HCT116 (cell line): ENCODE measurements at regions not wholly inside any gene's neighbourhood (a gene's known extent, or its start where the extent isn't known, plus 50 kb on each side); places are given as distances from the start of the nearest gene placed in this dataset.

Experiments used
- ATAC-seq: fragments of 200-7000 bp; cut with Tn5 transposase; 2 replicates; pipeline ENCODE4 v1.9.1; 2020; ENCODE audit warnings: mild to moderate bottlenecking, moderate library complexity
- BruUV-seq: library from RNA; stranded (reverse); fragments of 400-500 nt; replicated peaks from 2 replicates; lab custom pipeline; 2021; lab: Mats Ljungman, UMichigan
- CTCF ChIA-PET: fragments of 300-600 bp; sonication (Branson Sonifier 250); formaldehyde crosslinking; loops from one replicate; lab custom pipeline; 2021; ENCODE audit warnings: antibody characterized with exemption; lab: Charles Lee
- POLR2A ChIA-PET: fragments of 300-600, 350-600 bp; sonication (Branson Sonifier 250); formaldehyde crosslinking; loops from one replicate; lab custom pipeline; 2021; ENCODE audit warnings: antibody characterized with exemption; lab: Charles Lee
- RAD21 ChIA-PET, 2 experiments: fragments of 300-600 bp; sonication (Branson Sonifier 250); formaldehyde crosslinking; loops; one replicate each; lab custom pipeline; 2023; ENCODE audit warnings: low total read pairs in 2 of 2; ENCODE audit not compliant: uncharacterized antibody in 2 of 2, unreplicated experiment in 2 of 2, low non-redundant PET in 1 of 2; lab: Charles Lee
- DNase-seq: peaks from one replicate; pipeline ENCODE4 v3.0.0-alpha.2; 2010; ENCODE audit warnings: low read depth, low spot score
- H2AFZ ChIP-seq: fragments of 200-600 bp; shearing (Covaris generic), sonication (generic); 2 replicates; pipeline ENCODE4 v1.6.1; 2017; ENCODE audit warnings: low read depth, mixed run types, mixed read lengths, antibody characterized with exemption, low read length; ENCODE audit not compliant: poor library complexity, severe bottlenecking
- H3K27ac ChIP-seq: 2 replicates; pipeline ENCODE4 v1.5.1; 2012; ENCODE audit warnings: low read depth, low read length
- H3K27me3 ChIP-seq: fragments of 200-600 bp; sonication (generic); 2 replicates; pipeline ENCODE4 v1.6.1; 2016; ENCODE audit warnings: mixed run types, low read length, mixed read lengths; ENCODE audit not compliant: insufficient read depth
- H3K36me3 ChIP-seq, 2 experiments: fragments of 200-500 bp in 1 of 2; fragments of 200-600 bp in 1 of 2; sonication (Bioruptor generic) in 1 of 2; sonication (generic) in 1 of 2; 2 replicates each; pipeline versions ENCODE4 v1.5.1 to v1.6.1; 2014 to 2016; ENCODE audit warnings: low read length in 2 of 2, inconsistent platforms in 1 of 2, mixed read lengths in 1 of 2, mixed run types in 1 of 2; ENCODE audit not compliant: insufficient read depth in 2 of 2, control insufficient read depth in 1 of 2
- H3K4me1 ChIP-seq, 2 experiments: fragments of 200-600 bp in 1 of 2; sonication (generic) in 1 of 2; 2 replicates each; pipeline versions ENCODE4 v1.5.1 to v1.6.1; 2012 to 2017; ENCODE audit warnings: low read length in 2 of 2, inconsistent platforms in 1 of 2, mild to moderate bottlenecking in 1 of 2, mixed read lengths in 1 of 2, mixed run types in 1 of 2, moderate library complexity in 1 of 2; ENCODE audit not compliant: insufficient read depth in 2 of 2, control insufficient read depth in 1 of 2
- H3K4me2 ChIP-seq: fragments of 200-600 bp; sonication (generic); 2 replicates; pipeline ENCODE4 v1.6.1; 2017; ENCODE audit warnings: mixed run types, low read length, mixed read lengths
- H3K4me3 ChIP-seq, 2 experiments: fragments of 200-600 bp in 1 of 2; sonication (generic) in 1 of 2; replicated peaks in 1 of 2; 2 replicates each; pipeline ENCODE4 v1.5.1; 2011 to 2016; ENCODE audit warnings: low read length in 2 of 2, control low read depth in 1 of 2, low read depth in 1 of 2, mild to moderate bottlenecking in 1 of 2, mixed read lengths in 1 of 2, mixed run types in 1 of 2
- H3K79me2 ChIP-seq: fragments of 200-600 bp; sonication (generic); 2 replicates; pipeline ENCODE4 v1.6.1; 2017; ENCODE audit warnings: mild to moderate bottlenecking, mixed run types, low read length, moderate library complexity, mixed read lengths; ENCODE audit not compliant: insufficient read depth
- H3K9ac ChIP-seq: fragments of 200-600 bp; sonication (generic); 2 replicates; pipeline ENCODE4 v1.6.1; 2016; ENCODE audit warnings: low read length, mixed read lengths
- H3K9me2 ChIP-seq: fragments of 200-600 bp; sonication (generic), shearing (Covaris generic); 2 replicates; pipeline ENCODE4 v1.6.1; 2017; ENCODE audit warnings: mixed run types, mild to moderate bottlenecking, moderate library complexity; ENCODE audit not compliant: insufficient read depth
- H3K9me3 ChIP-seq, 2 experiments: fragments of 200-500 bp in 1 of 2; fragments of 200-600 bp in 1 of 2; sonication (Bioruptor generic) in 1 of 2; sonication (generic) in 1 of 2; 2 replicates each; pipeline ENCODE4 v1.6.1; 2014 to 2017; ENCODE audit warnings: low read length in 2 of 2, mixed read lengths in 2 of 2, inconsistent platforms in 1 of 2, low read depth in 1 of 2, mild to moderate bottlenecking in 1 of 2, mixed run types in 1 of 2, moderate library complexity in 1 of 2; ENCODE audit not compliant: control insufficient read depth in 1 of 2, insufficient read depth in 1 of 2
- H4K20me1 ChIP-seq: fragments of 200-600 bp; sonication (generic), shearing (Covaris generic); 2 replicates; pipeline ENCODE4 v1.6.1; 2017; ENCODE audit warnings: mixed run types, mild to moderate bottlenecking, moderate library complexity; ENCODE audit not compliant: insufficient read depth
- EGR1 ChIP-seq: IDR thresholded peaks from 2 replicates; pipeline ENCODE4 v1.6.1; 2012; ENCODE audit warnings: low read depth
- ELF1 ChIP-seq: IDR thresholded peaks from 2 replicates; pipeline ENCODE4 v1.6.1; 2012; ENCODE audit warnings: low read depth, borderline replicate concordance
- EZH2 ChIP-seq: fragments of 200-600 bp; sonication (generic); IDR thresholded peaks from 2 replicates; pipeline ENCODE4 v1.6.1; 2017; ENCODE audit warnings: antibody characterized with exemption, mixed run types
- EZH2phosphoT487 ChIP-seq: fragments of 200-600 bp; IDR thresholded peaks from 2 replicates; pipeline ENCODE4 v1.6.1; 2018; ENCODE audit warnings: antibody characterized with exemption, borderline replicate concordance
- POLR2A ChIP-seq: IDR thresholded peaks from 2 replicates; pipeline ENCODE4 v1.7.0; 2011; ENCODE audit warnings: borderline replicate concordance; ENCODE audit not compliant: insufficient read depth, insufficient read length; ENCODE audit errors: extremely low read depth
- POLR2AphosphoS5 ChIP-seq: IDR thresholded peaks from 2 replicates; pipeline ENCODE4 v1.6.1; 2011; ENCODE audit warnings: mild to moderate bottlenecking, low read depth, low read length, moderate library complexity
- RAD21 ChIP-seq: IDR thresholded peaks from 2 replicates; pipeline ENCODE4 v1.6.1; 2012; ENCODE audit warnings: low read depth, mild to moderate bottlenecking
- SIN3A ChIP-seq: IDR thresholded peaks from 2 replicates; pipeline ENCODE4 v1.6.1; 2012; ENCODE audit warnings: low read depth
- SP1 ChIP-seq: IDR thresholded peaks from 2 replicates; pipeline ENCODE4 v1.6.1; 2012; ENCODE audit warnings: low read depth
- SRF ChIP-seq: IDR thresholded peaks from 2 replicates; pipeline ENCODE4 v1.6.1; 2012; ENCODE audit warnings: low read depth
- TCF7L2 ChIP-seq: IDR thresholded peaks from 2 replicates; pipeline ENCODE4 v1.7.0; 2011; ENCODE audit warnings: borderline replicate concordance, inconsistent platforms; ENCODE audit not compliant: insufficient read depth, insufficient read length; ENCODE audit errors: extremely low read depth
- YY1 ChIP-seq: IDR thresholded peaks from 2 replicates; pipeline ENCODE4 v1.6.1; 2011; ENCODE audit warnings: low read length, low read depth, moderate library complexity, mild to moderate bottlenecking; ENCODE audit not compliant: insufficient replicate concordance; ENCODE audit errors: extremely low read depth
- ZFX ChIP-seq: fragments of 450-650 bp; IDR thresholded peaks from 2 replicates; pipeline ENCODE4 v1.6.1; 2017
- intact Hi-C: fragments of 100-400 bp; cut with micrococcal nuclease; formaldehyde crosslinking; loops from 2 replicates; pipeline ENCODE4 v1.10.0; 2022
- TF ChIP-seq, protein P1 (sequence below): IDR thresholded peaks from 2 replicates; pipeline ENCODE4 v1.6.1; 2012; ENCODE audit warnings: low read depth
- TF ChIP-seq, protein P2 (sequence below): IDR thresholded peaks from 2 replicates; pipeline ENCODE4 v1.6.1; 2011; ENCODE audit warnings: mild to moderate bottlenecking, low read length, moderate library complexity; ENCODE audit not compliant: insufficient replicate concordance; ENCODE audit errors: extremely low read depth
- TF ChIP-seq, protein P3 (sequence below), 3 experiments: fragments of 200-600 bp in 1 of 3; sonication (generic) in 1 of 3; IDR thresholded peaks in 2 of 3; conservative IDR thresholded peaks in 1 of 3; 2 replicates each; pipeline ENCODE4 v1.5.1; 2012 to 2017; ENCODE audit warnings: low read depth in 2 of 3, low read length in 2 of 3, antibody characterized with exemption in 1 of 3, borderline replicate concordance in 1 of 3, control low read depth in 1 of 3, mild to moderate bottlenecking in 1 of 3, mixed read lengths in 1 of 3, mixed run types in 1 of 3, moderate library complexity in 1 of 3; ENCODE audit not compliant: insufficient read depth in 1 of 3
- TF ChIP-seq, protein P4 (sequence below): IDR thresholded peaks from 2 replicates; pipeline ENCODE4 v1.6.1; 2012

DNA sequence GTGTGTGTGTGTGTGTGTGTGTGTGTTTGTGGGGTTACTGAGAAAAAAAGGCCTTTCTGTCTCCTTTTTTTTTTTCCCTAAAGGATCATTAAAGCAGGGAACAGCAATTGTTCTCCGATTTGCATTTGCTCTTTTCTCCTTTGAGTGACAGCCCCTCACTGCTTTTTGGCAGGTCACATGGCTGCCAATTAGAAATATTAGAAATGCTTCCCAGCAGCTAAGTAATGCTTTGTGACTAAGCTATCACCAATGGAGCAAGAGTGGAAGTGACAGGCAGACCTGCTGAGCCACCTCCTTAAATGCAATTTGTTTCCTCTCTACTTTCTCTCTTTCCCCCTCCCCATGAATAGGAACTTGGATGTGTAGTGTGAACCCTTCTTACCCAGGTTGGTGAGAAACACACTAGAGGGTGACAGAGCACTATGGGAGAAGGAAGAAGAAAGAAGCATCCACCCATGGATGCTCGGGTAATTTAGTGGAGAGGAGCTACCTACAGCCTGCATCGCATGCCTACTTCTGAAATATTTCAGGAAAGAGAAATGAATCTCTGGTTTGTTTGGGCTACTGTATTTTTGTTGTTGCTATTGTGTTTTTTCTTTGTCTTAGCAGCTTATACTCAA is 165.2 kb upstream of the PDZRN3 start (continued):
- TF ChIP-seq TCF7L2 (no peak), POLR2A (no peak), EZH2 (no peak)
- TF ChIP-seq, all 23 proteins: peak for 0

DNA sequence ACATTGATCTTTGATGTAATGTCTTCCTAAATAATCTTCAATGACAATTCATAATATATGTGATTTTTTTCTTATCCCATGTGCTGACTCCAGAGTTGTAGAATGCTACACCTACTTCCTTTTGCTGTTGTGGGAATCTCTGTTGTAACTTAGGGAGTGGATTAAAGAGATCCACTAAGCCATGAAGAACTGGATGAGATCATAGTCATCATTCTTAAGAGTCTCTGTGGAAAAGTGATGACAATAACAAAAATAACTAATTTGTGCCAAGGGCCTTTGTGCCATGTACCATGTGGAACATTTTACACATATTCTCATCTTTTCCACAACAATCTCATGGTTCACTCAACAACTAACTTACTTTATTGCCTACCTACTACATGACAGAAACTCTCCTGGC is 162.9 kb upstream of the PDZRN3 start:
- Histone ChIP-seq H3K4me3 (no peak overlapping the region), H3K9me3 (peaks cover 0 to 10% of the 10 kb centered on the region in 2 experiments; a peak in 2 of 4 replicates), H3K9me2 (no peaks in the 10 kb centered on the region), H3K27ac (no peak overlapping the region), H3K9ac (no peak overlapping the region), H2AFZ (no peak overlapping the region), H3K36me3 (no peaks in the 10 kb centered on the region), H3K4me2 (no peak overlapping the region), H3K79me2 (no peaks in the 10 kb centered on the region), H3K4me1 (no peaks in the 10 kb centered on the region), H3K27me3 (no peaks in the 10 kb centered on the region), H4K20me1 (no peaks in the 10 kb centered on the region)
- no peak for DNase-seq
- ATAC-seq = no peak
- BruUV-seq = no TSS peak
- POLR2A ChIA-PET = no interaction called here
- CTCF ChIA-PET = no interaction called here
- intact Hi-C loops = no loop called here
- RAD21 ChIA-PET = no interaction called here
- TF ChIP-seq EZH2 (no peak), POLR2AphosphoS5 (no peak), POLR2A (no peak), YY1 (no peak), ZFX (no peak), EGR1 (no peak), TCF7L2 (no peak), SIN3A (no peak), SRF (no peak), ELF1 (no peak), SP1 (no peak), RAD21 (no peak), EZH2phosphoT487 (no peak)
- TF ChIP-seq, protein P1, sequence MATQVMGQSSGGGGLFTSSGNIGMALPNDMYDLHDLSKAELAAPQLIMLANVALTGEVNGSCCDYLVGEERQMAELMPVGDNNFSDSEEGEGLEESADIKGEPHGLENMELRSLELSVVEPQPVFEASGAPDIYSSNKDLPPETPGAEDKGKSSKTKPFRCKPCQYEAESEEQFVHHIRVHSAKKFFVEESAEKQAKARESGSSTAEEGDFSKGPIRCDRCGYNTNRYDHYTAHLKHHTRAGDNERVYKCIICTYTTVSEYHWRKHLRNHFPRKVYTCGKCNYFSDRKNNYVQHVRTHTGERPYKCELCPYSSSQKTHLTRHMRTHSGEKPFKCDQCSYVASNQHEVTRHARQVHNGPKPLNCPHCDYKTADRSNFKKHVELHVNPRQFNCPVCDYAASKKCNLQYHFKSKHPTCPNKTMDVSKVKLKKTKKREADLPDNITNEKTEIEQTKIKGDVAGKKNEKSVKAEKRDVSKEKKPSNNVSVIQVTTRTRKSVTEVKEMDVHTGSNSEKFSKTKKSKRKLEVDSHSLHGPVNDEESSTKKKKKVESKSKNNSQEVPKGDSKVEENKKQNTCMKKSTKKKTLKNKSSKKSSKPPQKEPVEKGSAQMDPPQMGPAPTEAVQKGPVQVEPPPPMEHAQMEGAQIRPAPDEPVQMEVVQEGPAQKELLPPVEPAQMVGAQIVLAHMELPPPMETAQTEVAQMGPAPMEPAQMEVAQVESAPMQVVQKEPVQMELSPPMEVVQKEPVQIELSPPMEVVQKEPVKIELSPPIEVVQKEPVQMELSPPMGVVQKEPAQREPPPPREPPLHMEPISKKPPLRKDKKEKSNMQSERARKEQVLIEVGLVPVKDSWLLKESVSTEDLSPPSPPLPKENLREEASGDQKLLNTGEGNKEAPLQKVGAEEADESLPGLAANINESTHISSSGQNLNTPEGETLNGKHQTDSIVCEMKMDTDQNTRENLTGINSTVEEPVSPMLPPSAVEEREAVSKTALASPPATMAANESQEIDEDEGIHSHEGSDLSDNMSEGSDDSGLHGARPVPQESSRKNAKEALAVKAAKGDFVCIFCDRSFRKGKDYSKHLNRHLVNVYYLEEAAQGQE = no peak
- TF ChIP-seq, protein P2, sequence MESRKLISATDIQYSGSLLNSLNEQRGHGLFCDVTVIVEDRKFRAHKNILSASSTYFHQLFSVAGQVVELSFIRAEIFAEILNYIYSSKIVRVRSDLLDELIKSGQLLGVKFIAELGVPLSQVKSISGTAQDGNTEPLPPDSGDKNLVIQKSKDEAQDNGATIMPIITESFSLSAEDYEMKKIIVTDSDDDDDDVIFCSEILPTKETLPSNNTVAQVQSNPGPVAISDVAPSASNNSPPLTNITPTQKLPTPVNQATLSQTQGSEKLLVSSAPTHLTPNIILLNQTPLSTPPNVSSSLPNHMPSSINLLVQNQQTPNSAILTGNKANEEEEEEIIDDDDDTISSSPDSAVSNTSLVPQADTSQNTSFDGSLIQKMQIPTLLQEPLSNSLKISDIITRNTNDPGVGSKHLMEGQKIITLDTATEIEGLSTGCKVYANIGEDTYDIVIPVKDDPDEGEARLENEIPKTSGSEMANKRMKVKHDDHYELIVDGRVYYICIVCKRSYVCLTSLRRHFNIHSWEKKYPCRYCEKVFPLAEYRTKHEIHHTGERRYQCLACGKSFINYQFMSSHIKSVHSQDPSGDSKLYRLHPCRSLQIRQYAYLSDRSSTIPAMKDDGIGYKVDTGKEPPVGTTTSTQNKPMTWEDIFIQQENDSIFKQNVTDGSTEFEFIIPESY = no peak
- TF ChIP-seq, protein P3, sequence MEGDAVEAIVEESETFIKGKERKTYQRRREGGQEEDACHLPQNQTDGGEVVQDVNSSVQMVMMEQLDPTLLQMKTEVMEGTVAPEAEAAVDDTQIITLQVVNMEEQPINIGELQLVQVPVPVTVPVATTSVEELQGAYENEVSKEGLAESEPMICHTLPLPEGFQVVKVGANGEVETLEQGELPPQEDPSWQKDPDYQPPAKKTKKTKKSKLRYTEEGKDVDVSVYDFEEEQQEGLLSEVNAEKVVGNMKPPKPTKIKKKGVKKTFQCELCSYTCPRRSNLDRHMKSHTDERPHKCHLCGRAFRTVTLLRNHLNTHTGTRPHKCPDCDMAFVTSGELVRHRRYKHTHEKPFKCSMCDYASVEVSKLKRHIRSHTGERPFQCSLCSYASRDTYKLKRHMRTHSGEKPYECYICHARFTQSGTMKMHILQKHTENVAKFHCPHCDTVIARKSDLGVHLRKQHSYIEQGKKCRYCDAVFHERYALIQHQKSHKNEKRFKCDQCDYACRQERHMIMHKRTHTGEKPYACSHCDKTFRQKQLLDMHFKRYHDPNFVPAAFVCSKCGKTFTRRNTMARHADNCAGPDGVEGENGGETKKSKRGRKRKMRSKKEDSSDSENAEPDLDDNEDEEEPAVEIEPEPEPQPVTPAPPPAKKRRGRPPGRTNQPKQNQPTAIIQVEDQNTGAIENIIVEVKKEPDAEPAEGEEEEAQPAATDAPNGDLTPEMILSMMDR (IDR thresholded peaks at IDR 0.05 in 2 of 3, conservative IDR thresholded peaks at IDR 0.05 in 1 of 3; ENCODE audit: borderline replicate concordance in 1 of 3, insufficient read depth in 1 of 3, low read depth in 2 of 3, low read length in 2 of 3) = no peak
- TF ChIP-seq, protein P4, sequence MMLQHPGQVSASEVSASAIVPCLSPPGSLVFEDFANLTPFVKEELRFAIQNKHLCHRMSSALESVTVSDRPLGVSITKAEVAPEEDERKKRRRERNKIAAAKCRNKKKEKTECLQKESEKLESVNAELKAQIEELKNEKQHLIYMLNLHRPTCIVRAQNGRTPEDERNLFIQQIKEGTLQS = no peak
